ENCODE measurements at regions not wholly inside any gene's neighbourhood (a gene's known extent, or its start where the extent isn't known, plus 50 kb on each side); places are given as distances from the start of the nearest gene placed in this dataset.

GRCh38 chr12:22880807-22881206 lies 255.8 kb downstream of the ETNK1 start:
- TF ChIP-seq, protein P1, sequence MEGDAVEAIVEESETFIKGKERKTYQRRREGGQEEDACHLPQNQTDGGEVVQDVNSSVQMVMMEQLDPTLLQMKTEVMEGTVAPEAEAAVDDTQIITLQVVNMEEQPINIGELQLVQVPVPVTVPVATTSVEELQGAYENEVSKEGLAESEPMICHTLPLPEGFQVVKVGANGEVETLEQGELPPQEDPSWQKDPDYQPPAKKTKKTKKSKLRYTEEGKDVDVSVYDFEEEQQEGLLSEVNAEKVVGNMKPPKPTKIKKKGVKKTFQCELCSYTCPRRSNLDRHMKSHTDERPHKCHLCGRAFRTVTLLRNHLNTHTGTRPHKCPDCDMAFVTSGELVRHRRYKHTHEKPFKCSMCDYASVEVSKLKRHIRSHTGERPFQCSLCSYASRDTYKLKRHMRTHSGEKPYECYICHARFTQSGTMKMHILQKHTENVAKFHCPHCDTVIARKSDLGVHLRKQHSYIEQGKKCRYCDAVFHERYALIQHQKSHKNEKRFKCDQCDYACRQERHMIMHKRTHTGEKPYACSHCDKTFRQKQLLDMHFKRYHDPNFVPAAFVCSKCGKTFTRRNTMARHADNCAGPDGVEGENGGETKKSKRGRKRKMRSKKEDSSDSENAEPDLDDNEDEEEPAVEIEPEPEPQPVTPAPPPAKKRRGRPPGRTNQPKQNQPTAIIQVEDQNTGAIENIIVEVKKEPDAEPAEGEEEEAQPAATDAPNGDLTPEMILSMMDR (IDR thresholded peaks at IDR 0.05), result no peak
- no peak for ATAC-seq (ENCODE audit: low read depth)
- H3K27ac Mint-ChIP-seq, result no peak overlapping the region
- intact Hi-C loops (cut with micrococcal nuclease), result no loop called here
- no peak for DNase-seq
- no peak overlapping the region for H3K4me3 Mint-ChIP-seq
- no peaks in the 10 kb centered on the region for H3K4me1 Mint-ChIP-seq
- ChIA-PET POLR2A (no interaction called here), CTCF (no interaction called here)
- H3K27me3 Mint-ChIP-seq, result peaks cover 5% of the 10 kb centered on the region
- no peaks in the 10 kb centered on the region for H3K9me3 Mint-ChIP-seq
- no peaks in the 10 kb centered on the region for H3K36me3 Mint-ChIP-seq (ENCODE audit: low read depth)

DNA sequence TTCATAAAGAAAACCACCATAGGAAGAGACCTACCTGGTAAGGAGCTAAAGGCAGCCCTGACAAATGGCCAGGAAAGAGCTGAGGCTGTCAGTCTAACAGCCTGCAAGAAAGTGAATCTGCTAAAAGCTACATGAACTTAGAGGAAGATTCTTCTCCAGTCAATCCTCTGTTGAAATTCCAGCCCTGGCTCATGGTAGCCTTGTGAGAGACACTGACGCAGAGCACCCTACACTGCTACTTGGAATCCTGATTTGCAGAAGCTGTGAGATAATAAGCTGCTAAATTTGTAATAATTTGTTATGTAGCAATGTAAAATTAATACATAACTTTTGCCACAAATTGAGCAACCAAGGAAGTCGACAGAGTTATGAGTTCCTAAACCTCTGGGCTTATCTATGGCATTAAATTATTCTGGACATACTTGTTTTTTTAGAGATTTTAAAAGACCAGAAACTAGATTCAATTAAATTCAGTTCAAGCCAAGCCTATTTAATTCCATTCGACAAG lies 257.0 kb downstream of the ETNK1 start:
- Mint-ChIP-seq H3K9me3 (no peaks in the 10 kb centered on the region), H3K27ac (no peak overlapping the region), H3K4me3 (no peak overlapping the region), H3K36me3 (ENCODE audit: low read depth) (no peaks in the 10 kb centered on the region), H3K27me3 (peaks cover 5% of the 10 kb centered on the region), H3K4me1 (no peaks in the 10 kb centered on the region)
- POLR2A ChIA-PET, result interaction anchor here (0.6 kb wide), 1 partner anchor 24 kb away, joined by 4 read pairs; no protein-coding TSS in a partner anchor
- intact Hi-C loops (cut with micrococcal nuclease), result no loop called here
- DNase-seq (no peak), ATAC-seq (ENCODE audit: low read depth) (no peak)
- CTCF ChIA-PET, result no interaction called here
- TF ChIP-seq, protein P1 (IDR thresholded peaks at IDR 0.05), result no peak

DNA sequence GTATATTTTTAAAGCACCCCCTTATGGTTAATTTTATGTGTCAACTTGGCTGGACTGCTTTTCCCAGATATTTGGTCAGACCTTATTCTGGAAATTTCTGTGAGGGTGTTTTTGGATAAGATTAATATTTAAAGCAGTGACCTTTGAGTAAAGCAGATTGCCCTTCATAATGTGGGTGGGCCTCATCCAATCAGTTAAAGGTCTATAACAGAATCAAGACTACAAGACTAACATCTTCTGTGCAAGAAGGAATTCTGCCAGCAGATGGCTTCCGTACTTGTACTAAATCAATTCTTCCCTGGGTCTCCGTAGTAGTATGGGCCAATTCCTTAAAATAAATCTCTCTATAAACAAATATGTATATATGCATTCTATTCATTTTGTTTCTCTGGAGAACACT lies 257.6 kb downstream of the ETNK1 start:
- CTCF ChIA-PET, result no interaction called here
- no peak for DNase-seq
- Mint-ChIP-seq H3K36me3 (ENCODE audit: low read depth) (no peaks in the 10 kb centered on the region), H3K4me1 (no peaks in the 10 kb centered on the region), H3K4me3 (no peak overlapping the region), H3K27me3 (peaks cover 5% of the 10 kb centered on the region), H3K27ac (no peak overlapping the region), H3K9me3 (no peaks in the 10 kb centered on the region)
- no peak for ATAC-seq (ENCODE audit: low read depth)
- POLR2A ChIA-PET, result interaction anchor here (0.6 kb wide), 1 partner anchor 23 kb away, joined by 4 read pairs; no protein-coding TSS in a partner anchor
- intact Hi-C loops (cut with micrococcal nuclease), result no loop called here
- TF ChIP-seq, protein P1 (IDR thresholded peaks at IDR 0.05), result no peak

- no peak for ATAC-seq (ENCODE audit: low read depth)
- ChIA-PET CTCF (no interaction called here), POLR2A (no interaction called here)
- Mint-ChIP-seq H3K36me3 (ENCODE audit: low read depth) (no peaks in the 10 kb centered on the region), H3K4me1 (no peaks in the 10 kb centered on the region), H3K27ac (no peak overlapping the region), H3K9me3 (peaks cover 5% of the 10 kb centered on the region), H3K27me3 (peaks cover 4% of the 10 kb centered on the region), H3K4me3 (no peak overlapping the region)
- TF ChIP-seq, protein P1 (IDR thresholded peaks at IDR 0.05), result no peak
- intact Hi-C loops (cut with micrococcal nuclease), result no loop called here
- no peak for DNase-seq
Observed at GRCh38 chr12:22893878-22894277, 268.9 kb downstream of the ETNK1 start.

DNA sequence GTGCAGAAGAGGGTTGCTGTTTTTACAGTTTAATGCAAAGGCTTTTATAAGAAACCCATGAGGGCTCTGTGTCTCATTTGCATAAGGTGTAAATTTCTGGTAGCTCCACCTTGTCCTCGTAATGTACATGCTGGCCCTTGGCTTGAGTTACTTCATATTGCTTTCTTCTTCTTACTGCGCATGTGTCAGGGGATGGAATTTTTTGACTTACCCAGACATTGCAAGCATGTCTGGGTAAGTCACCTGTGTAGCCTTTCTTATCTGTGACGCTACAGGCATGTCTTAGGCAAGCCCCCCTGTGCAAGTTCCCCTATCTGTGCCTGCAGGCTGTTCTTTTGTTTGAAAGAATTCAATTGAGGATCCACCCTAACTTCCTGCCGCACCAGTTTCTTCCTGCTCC lies 274.2 kb downstream of the ETNK1 start:
- no peak overlapping the region for H3K4me3 Mint-ChIP-seq
- intact Hi-C loops (cut with micrococcal nuclease), result no loop called here
- CTCF ChIA-PET, result no interaction called here
- H3K27ac Mint-ChIP-seq, result no peak overlapping the region
- no peak for DNase-seq
- H3K27me3 Mint-ChIP-seq, result peaks cover 4% of the 10 kb centered on the region
- no peaks in the 10 kb centered on the region for H3K4me1 Mint-ChIP-seq
- no peaks in the 10 kb centered on the region for H3K36me3 Mint-ChIP-seq (ENCODE audit: low read depth)
- H3K9me3 Mint-ChIP-seq, result no peaks in the 10 kb centered on the region
- ATAC-seq (ENCODE audit: low read depth), result no peak
- POLR2A ChIA-PET, result no interaction called here
- TF ChIP-seq, protein P1 (IDR thresholded peaks at IDR 0.05), result no peak
